Activated effector memory CD4-positive, alpha-beta T cell treated with anti-CD3 and anti-CD28 coated beads, Interleukin-2, amount 50 U/mL, for 16 hours (primary cell): ENCODE measurements at regions not wholly inside any gene's neighbourhood (a gene's known extent, or its start where the extent isn't known, plus 50 kb on each side); places are given as distances from the start of the nearest gene placed in this dataset.
"Not testable (repeated sequence)": the region's sequence is repeated elsewhere in the genome, so short reads cannot be mapped to it uniquely, and the experiment has no call there.

Experiments used
- DNase-seq: peaks from one replicate; pipeline ENCODE4 v3.0.0-alpha.2; 2020

GRCh38 chr10:111273235-111273634, 196.4 kb downstream of the ADRA2A start:
- no peak for DNase-seq

- DNase-seq: no peak
Observed at GRCh38 chr10:111273635-111274034, 196.8 kb downstream of the ADRA2A start.

GRCh38 chr10:111275091-111275490, 198.3 kb downstream of the ADRA2A start:
- DNase-seq: no peak

GRCh38 chr10:111277661-111278060, 200.8 kb downstream of the ADRA2A start:
- no peak for DNase-seq

GRCh38 chr10:111278266-111278665, 201.4 kb downstream of the ADRA2A start:
- DNase-seq: no peak

- DNase-seq: no peak
Observed at GRCh38 chr10:111281516-111281915, 204.7 kb downstream of the ADRA2A start.

GRCh38 chr10:111289461-111289860, 212.6 kb downstream of the ADRA2A start:
- no peak for DNase-seq

GRCh38 chr10:111290649-111291048, 213.8 kb downstream of the ADRA2A start:
- no peak for DNase-seq

- no peak for DNase-seq
Observed at GRCh38 chr10:111295788-111296187, 219.0 kb downstream of the ADRA2A start.

GRCh38 chr10:111297351-111297848, 220.6 kb downstream of the ADRA2A start:
- no peak for DNase-seq

GRCh38 chr10:111298031-111298430, 221.2 kb downstream of the ADRA2A start:
- no peak for DNase-seq

GRCh38 chr10:111299037-111299436, 222.2 kb downstream of the ADRA2A start:
- no peak for DNase-seq

- DNase-seq: no peak
Observed at GRCh38 chr10:111303887-111304286, 227.1 kb downstream of the ADRA2A start.

- no peak for DNase-seq
Observed at GRCh38 chr10:111316722-111317212, 239.9 kb downstream of the ADRA2A start.

GRCh38 chr10:111319866-111320265, 243.0 kb downstream of the ADRA2A start:
- no peak for DNase-seq

- DNase-seq: no peak
Observed at GRCh38 chr10:111323389-111323966, 246.6 kb downstream of the ADRA2A start.

GRCh38 chr10:111332174-111332573, 255.3 kb downstream of the ADRA2A start:
- DNase-seq: not testable (repeated sequence)

GRCh38 chr10:111335826-111336225, 259.0 kb downstream of the ADRA2A start:
- no peak for DNase-seq

GRCh38 chr10:111338035-111338434, 261.2 kb downstream of the ADRA2A start:
- no peak for DNase-seq

- no peak for DNase-seq
Observed at GRCh38 chr10:111338805-111339204, 262.0 kb downstream of the ADRA2A start.

GRCh38 chr10:111344804-111345203, 268.0 kb downstream of the ADRA2A start:
- DNase-seq: no peak

- no peak for DNase-seq
Observed at GRCh38 chr10:111347386-111348013, 270.7 kb downstream of the ADRA2A start.

- no peak for DNase-seq
Observed at GRCh38 chr10:111348076-111348475, 271.2 kb downstream of the ADRA2A start.

GRCh38 chr10:111354859-111355258, 278.0 kb downstream of the ADRA2A start:
- no peak for DNase-seq

- no peak for DNase-seq
Observed at GRCh38 chr10:111356571-111356970, 279.7 kb downstream of the ADRA2A start.
